Heart right ventricle (tissue), 16 donors: ENCODE measurements at regions not wholly inside any gene's neighbourhood (a gene's known extent, or its start where the extent isn't known, plus 50 kb on each side); places are given as distances from the start of the nearest gene placed in this dataset.

ENCODE experiments used
- ATAC-seq, 8 donors: fragments of 200-7000 bp; cut with Tn5 transposase; one replicate each; pipeline ENCODE4 v1.9.1; 2020; ENCODE audit warnings: mild to moderate bottlenecking in 8 of 8, moderate library complexity in 8 of 8, moderate number of reproducible peaks in 1 of 8
- DNase-seq, 2 donors: peaks; one replicate each; pipeline ENCODE4 v3.0.0-alpha.2; 2020
- H3K27ac ChIP-seq, 10 donors: fragments of 200-600 bp; sonication (generic) in 2 of 10; one replicate each; pipeline versions ENCODE4 v1.5.0 to v1.8.0; 2020 to 2022; ENCODE audit warnings: mild to moderate bottlenecking in 3 of 10
- H3K27me3 ChIP-seq, 7 donors: fragments of 200-600 bp; one replicate each; pipeline ENCODE4 v1.8.0; 2021 to 2022; ENCODE audit warnings: mild to moderate bottlenecking in 2 of 7
- H3K36me3 ChIP-seq, 9 donors: fragments of 200-600 bp; sonication (generic) in 1 of 9; one replicate each; pipeline versions ENCODE4 v1.5.0 to v1.8.0; 2020 to 2022; ENCODE audit warnings: mild to moderate bottlenecking in 2 of 9
- H3K4me1 ChIP-seq, 9 donors: fragments of 200-600 bp; sonication (generic) in 1 of 9; one replicate each; pipeline versions ENCODE4 v1.5.0 to v1.8.0; 2020 to 2022; ENCODE audit warnings: mild to moderate bottlenecking in 4 of 9
- H3K4me3 ChIP-seq, 10 donors: fragments of 200-600 bp; sonication (generic) in 2 of 10; one replicate each; pipeline versions ENCODE4 v1.5.0 to v1.8.0; 2020 to 2022; ENCODE audit warnings: mild to moderate bottlenecking in 7 of 10, moderate library complexity in 2 of 10
- H3K9me3 ChIP-seq, 11 donors: fragments of 200-600 bp in 10 of 11; sonication (generic) in 2 of 11; one replicate each; pipeline versions ENCODE4 v1.5.0 to v1.8.0; 2013 to 2022; ENCODE audit warnings: mild to moderate bottlenecking in 2 of 11, control low read depth in 1 of 11, moderate library complexity in 1 of 11
- CTCF ChIP-seq, 9 donors: fragments of 200-600 bp; sonication (generic) in 2 of 9; IDR thresholded peaks; one replicate each; pipeline versions ENCODE4 v1.5.0 to v1.8.0; 2021 to 2022; ENCODE audit warnings: antibody characterized with exemption in 9 of 9, mild to moderate bottlenecking in 5 of 9, moderate library complexity in 1 of 9
- WGBS, 2 donors: extraction: QIAGEN DNeasy Blood & Tissue Kit; methylation state at CpG; one replicate each; pipeline ENCODE4 v1.1.7; 2013; ENCODE audit warnings: inconsistent platforms in 1 of 2; 5-methylcytosine and 5-hydroxymethylcytosine counted together
- intact Hi-C, 10 donors: fragments of 100-400 bp; cut with DNase I; formaldehyde crosslinking; loops; one replicate each; pipeline versions ENCODE4 v1.11.1 to v1.14.2; 2022
- donor health status: Arrhythmogenic right ventricular cardiomyopathy.
- donor health status: ischemic (EF 13 %, LVEDD 7.1; RV severe dilation, severe dysfunction).
- donor health status: healthy with polysubstance abuse.
- donor health status: DM: no; HTN: yes; CAD: no.
- donor health status: DM: no; HTN: no; CAD: no.
- donor health status: ischemic (EF 25% LVEDD 6.9; RV normal size, moderate dysfunction).
- donor health status: ischemic (EF 25% LVEDD 5.7; RV mildly dilated, moderate dysfunction).
- donor health status: healthy.
- donor health status: DM: yes; HTN: yes; CAD: no.
- donor health status: Ischemic cardiomyopathy.
- donor health status: ischemic (EF 35%, LVEDD 5.7; RV mildly dilated, moderate dysfunction).
- donor health status: nonischemic (EF 11% LVEDD 7.7; RV severe dilation, severe dysfunction).
- donor health status: DM: yes; HTN: yes; CAD: no.
- donor health status: PGD.
- donor health status: ischemic (EF 29% LVEDD 5.4; RV normal size, mild dysfunction).
- donor health status: nonischemic (EF 23%, LVEDD 6.1; RV moderate dilation, normal function).

GRCh38 chr15:37872661-37873060 lies 61.8 kb upstream of the TMCO5A start:
- Histone ChIP-seq H3K4me3 (no peak overlapping the region), H3K9me3 (no peaks in the 10 kb centered on the region), H3K4me1 (no peaks in the 10 kb centered on the region), H3K27ac (no peak overlapping the region), H3K36me3 (no peaks in the 10 kb centered on the region), H3K27me3 (peaks cover 0 to 14% (median 0%) of the 10 kb centered on the region in 7 donors)
- DNase-seq (no peak), ATAC-seq (no peak)
- intact Hi-C loops, result loop anchor here in 1 of 10 donors (10.0 kb wide), 1 partner anchor 728 kb away; no protein-coding TSS in a partner anchor
- WGBS, 2 donors, result 66 to 72% methylated on average over 9 of the region's 9 CpGs
- TF ChIP-seq CTCF (IDR thresholded peaks at IDR 0.05), result no peak

DNA sequence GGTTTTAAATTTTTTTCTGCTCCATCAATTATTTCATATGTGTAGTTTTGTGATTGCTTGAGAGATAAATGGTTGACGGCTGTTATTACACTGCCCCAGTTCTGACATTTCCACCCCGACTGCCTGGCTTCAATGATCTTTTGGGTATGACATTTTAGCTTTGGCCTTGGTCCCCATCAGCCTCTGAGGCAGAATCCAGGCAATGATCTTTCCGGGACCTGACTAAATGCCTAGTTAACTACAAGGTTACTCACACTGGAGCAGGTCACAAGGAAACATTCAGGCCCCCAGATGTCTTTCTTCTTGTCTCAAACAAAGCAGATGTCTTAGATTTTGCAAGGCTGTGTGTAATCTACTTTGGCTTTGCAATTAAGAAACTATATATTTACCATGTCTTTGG lies 61.1 kb upstream of the TMCO5A start:
- H3K27me3 ChIP-seq, result peaks cover 0 to 14% (median 0%) of the 10 kb centered on the region in 7 donors
- DNase-seq (no peak), ATAC-seq (no peak)
- TF ChIP-seq CTCF (IDR thresholded peaks at IDR 0.05), result no peak
- 64 to 80% methylated on average over 3 of the region's 3 CpGs for WGBS, 2 donors
- H3K27ac ChIP-seq, result no peak overlapping the region
- H3K4me3 ChIP-seq, result no peak overlapping the region
- peaks cover 0 to 4% (median 0%) of the 10 kb centered on the region in 9 donors for H3K4me1 ChIP-seq
- H3K9me3 ChIP-seq, result no peaks in the 10 kb centered on the region
- intact Hi-C loops, result loop anchor here in 1 of 10 donors (10.0 kb wide), 1 partner anchor 729 kb away; no protein-coding TSS in a partner anchor
- no peaks in the 10 kb centered on the region for H3K36me3 ChIP-seq

DNA sequence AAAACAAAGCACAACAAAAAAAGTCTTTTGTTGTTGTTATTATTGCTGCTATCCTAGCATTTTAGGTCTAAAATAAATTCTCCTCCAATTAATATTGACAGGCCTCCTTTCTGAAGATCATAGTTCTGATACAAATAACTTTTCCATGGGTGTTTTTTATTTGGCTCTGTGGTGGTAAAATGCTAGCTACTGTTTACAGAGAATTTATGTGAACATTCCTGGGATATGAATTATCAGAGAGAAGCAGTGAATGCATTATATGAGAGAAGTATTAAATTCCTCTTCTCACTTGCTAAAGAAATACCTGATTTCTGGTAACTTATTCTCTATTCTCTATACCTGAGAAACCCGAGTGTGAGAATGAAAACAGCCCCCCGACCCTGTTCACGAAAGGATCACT lies 57.5 kb upstream of the TMCO5A start:
- Histone ChIP-seq H3K36me3 (no peaks in the 10 kb centered on the region), H3K27me3 (peaks cover 0 to 17% (median 0%) of the 10 kb centered on the region in 7 donors), H3K9me3 (no peaks in the 10 kb centered on the region), H3K4me3 (no peak overlapping the region), H3K27ac (no peak overlapping the region), H3K4me1 (peaks cover 0 to 6% (median 0%) of the 10 kb centered on the region in 9 donors)
- 81 to 88% methylated on average over 3 of the region's 3 CpGs for WGBS, 2 donors
- ATAC-seq (no peak), DNase-seq (no peak)
- intact Hi-C loops, result loop anchor here in 1 of 10 donors (10.0 kb wide), 1 partner anchor 732 kb away; no protein-coding TSS in a partner anchor
- TF ChIP-seq CTCF (IDR thresholded peaks at IDR 0.05), result no peak

DNA sequence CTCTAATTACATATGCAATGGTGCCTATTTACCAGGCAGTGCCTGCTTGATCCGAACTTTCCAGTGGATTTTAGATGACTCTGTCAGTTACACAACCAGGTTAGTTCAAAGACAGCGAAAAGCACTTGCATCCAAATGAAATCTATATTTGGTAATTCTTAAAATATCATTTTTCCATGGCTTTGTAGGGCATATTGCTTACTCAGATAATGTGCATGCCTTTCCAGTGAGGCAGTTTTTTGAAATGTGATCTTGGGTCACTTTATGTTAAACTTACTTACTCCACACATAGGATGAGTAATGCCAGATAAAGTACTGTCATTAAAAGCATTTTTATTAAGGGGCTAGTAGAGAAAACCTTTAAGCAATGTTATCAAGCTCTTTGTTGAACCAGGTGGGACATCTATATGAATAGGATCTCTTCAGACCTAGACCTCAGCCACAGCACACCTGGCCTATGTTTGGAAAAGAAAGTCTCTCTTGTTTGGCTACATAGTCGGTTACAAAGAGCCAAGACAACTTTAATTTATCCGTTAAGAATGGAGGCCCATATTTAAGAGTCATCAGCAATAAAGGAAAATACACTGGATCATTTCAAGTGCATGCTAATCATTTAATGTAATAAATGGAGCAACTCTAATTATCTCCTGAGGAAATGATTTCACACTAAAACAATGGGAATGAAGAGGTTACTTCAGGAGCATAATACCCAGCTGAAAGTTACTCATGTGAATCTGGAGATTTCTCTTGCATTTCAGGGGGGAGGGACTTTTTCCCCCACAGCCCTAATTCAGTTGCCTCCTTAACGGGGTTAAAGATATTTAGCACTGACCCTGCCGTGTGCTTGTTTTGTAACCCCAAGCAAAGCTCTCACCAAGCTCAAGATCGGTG lies 56.3 kb upstream of the TMCO5A start:
- DNase-seq (no peak), ATAC-seq (no peak)
- no peak overlapping the region for H3K27ac ChIP-seq
- H3K4me1 ChIP-seq, result peaks cover 0 to 6% (median 0%) of the 10 kb centered on the region in 9 donors
- peaks cover 0 to 16% (median 0%) of the 10 kb centered on the region in 7 donors for H3K27me3 ChIP-seq
- WGBS, 2 donors, result 45 to 56% methylated on average over 7 of the region's 7 CpGs
- no peak overlapping the region for H3K4me3 ChIP-seq
- no peaks in the 10 kb centered on the region for H3K36me3 ChIP-seq
- TF ChIP-seq CTCF (IDR thresholded peaks at IDR 0.05), result no peak
- H3K9me3 ChIP-seq, result no peaks in the 10 kb centered on the region
- intact Hi-C loops, result loop anchor here in 1 of 10 donors (10.0 kb wide), 1 partner anchor 733 kb away; no protein-coding TSS in a partner anchor
